Activated T-cell treated with anti-CD3 and anti-CD28 coated beads for 48 hours (primary cell): ENCODE measurements at regions not wholly inside any gene's neighbourhood (a gene's known extent, or its start where the extent isn't known, plus 50 kb on each side); places are given as distances from the start of the nearest gene placed in this dataset.
A peak's percentile ranks its signal among the peaks of the same experiment; 100 is the strongest.
"Not testable (repeated sequence)": the region's sequence is repeated elsewhere in the genome, so short reads cannot be mapped to it uniquely, and the experiment has no call there.

Source experiments
- DNase-seq: peaks from one replicate; pipeline ENCODE4 v3.0.0-alpha.2; 2020; ENCODE audit warnings: low read depth

DNA sequence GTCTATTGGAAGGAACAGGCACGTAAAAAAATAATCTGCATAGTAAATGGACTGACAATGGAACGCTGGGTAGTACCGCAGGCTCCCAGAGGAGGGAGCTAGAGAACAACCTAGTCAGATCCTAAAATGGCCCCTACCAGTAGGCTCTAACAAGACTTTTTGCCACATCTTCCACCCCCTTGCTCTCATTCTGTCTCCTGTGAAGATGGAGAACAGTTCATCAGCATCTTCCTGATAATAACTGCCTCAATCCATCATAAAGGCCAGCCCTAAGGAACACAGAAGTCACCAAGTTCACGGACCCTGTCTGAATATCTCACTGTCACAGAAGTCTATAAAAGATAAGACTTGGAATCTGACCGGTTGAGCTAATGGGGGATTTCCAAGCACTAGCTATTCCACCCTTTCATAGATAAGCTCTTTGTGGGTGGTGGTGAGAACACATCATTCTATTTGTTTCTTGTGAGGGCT is 133.4 kb downstream of the SLC1A3 start:
- DNase-seq, result peak; percentile 66

- DNase-seq, result no peak
These were observed 134.0 kb downstream of the SLC1A3 start for GRCh38 chr5:36740259-36740898.

GRCh38 chr5:36741128-36741527 is 134.7 kb downstream of the SLC1A3 start:
- no peak for DNase-seq

DNA sequence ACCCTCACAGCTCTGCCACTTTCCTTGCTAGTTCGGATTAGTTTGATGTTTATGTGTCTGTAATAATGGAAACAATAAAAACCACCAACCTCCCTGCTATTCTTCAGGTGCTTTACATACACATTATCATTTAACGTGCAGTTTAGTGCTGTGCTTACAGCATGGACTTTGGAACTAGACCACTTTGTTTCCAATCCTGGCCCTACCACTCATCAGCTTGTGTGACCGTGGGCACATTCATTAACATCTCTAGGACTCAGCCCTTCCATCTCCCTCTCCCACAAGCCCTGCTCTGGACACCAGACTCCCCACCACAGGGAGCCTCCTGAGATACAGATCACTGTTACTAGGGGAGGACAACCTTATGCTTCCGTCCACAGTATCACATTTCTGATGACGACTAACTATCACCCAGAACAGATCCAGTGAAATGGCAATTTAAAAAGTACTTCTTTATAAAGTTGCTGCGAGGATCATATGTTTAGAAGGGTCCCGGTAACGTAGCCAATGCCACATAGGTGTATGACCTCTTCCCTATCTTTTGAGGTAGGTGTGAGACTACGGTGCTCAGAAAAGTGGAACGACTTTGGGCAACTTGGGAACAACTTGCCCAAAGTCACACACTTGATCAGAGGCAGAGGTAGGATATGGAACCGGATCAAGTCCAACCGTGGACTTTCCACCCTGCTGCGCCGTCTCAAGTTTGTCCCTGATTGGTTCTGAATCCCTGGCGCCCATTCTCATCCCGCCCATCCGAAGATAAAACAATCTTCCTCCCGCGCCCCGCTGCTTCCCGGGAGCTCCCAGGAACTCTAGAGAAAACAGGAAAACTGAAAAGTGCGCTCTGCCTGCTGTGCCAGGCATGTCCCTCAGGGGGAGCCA is 132.4 kb upstream of the NIPBL start:
- DNase-seq, result no peak

DNA sequence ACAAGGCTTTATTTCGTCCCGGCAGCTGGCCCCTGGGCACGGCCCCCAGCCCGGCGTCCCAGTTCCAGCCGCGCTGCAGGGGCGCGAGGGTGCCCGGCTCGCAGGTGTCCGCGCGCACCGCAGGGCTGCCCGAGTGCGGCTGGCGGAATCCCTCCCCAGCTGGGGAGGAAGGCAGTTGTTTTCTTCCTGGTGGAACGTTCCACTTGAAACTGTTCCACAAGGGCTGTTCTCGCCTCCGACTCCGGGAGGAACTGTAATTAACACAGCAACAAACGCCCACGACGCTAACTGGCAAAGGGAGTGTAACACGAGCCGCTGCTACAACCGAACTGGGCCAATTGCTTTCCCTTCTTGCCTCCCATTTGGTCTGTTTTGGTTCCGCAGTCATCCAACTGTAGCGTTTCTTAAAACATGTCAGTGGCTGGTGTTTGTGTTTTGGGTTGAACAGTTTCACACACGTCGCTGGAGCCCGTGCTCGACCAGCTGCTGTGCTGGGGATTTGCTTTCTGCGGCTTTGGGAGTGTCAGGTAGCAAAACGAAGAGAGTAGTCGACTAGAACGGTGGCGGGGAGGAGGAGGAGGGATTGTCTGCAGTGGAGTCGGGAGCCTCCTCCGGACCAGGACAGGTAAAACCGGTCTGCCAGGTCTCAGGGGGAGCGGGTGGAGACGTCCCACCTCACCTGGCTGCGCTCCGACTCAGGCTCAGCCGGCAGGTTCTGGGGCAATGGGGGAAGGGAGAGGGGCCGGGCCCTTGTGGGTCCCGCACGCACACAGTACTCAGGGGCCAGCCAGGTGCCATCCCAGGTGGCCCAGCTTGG is 131.6 kb upstream of the NIPBL start:
- peak; percentile 18 for DNase-seq

DNA sequence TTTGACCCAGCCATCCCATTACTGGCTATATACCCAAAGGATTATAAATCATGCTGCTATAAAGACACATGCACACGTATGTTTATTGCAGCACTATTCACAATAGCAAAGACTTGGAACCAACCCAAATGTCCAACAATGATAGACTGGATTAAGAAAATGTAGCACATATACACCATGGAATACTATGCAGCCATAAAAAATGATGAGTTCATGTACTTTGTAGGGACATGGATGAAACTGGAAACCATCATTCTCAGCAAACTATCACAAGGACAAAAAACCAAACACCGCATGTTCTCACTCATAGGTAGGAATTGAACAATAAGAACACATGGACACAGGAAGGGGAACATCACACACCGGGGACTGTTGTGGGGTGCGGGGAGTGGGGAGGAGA is 128.8 kb upstream of the NIPBL start:
- not testable (repeated sequence) for DNase-seq

GRCh38 chr5:36751886-36752285 is 124.7 kb upstream of the NIPBL start:
- no peak for DNase-seq

- DNase-seq, result no peak
These were observed 121.2 kb upstream of the NIPBL start for GRCh38 chr5:36755342-36755741.

- no peak for DNase-seq
These were observed 120.6 kb upstream of the NIPBL start for GRCh38 chr5:36755920-36756488.

GRCh38 chr5:36756848-36757247 is 119.7 kb upstream of the NIPBL start:
- DNase-seq, result no peak

GRCh38 chr5:36759117-36759516 is 117.5 kb upstream of the NIPBL start:
- DNase-seq, result no peak

DNA sequence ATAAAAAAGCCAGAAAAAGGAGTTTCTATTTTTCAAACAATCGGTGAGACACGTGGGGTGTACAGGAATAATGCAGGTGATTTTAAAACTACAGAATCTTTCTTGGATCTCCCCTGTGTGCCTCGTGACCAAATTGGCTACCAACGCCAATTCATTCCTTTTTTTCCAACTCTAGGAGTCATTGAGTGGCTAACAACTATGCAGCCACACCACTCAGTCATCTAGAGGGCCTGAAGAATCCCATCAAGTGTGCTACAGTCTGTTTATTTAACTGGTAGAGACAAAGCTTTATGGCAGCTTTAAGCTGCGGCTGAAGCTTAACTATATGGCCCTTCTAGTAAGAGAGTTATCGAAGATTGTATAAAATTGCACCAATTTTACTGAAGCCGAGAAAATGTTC is 113.1 kb upstream of the NIPBL start:
- no peak for DNase-seq

DNA sequence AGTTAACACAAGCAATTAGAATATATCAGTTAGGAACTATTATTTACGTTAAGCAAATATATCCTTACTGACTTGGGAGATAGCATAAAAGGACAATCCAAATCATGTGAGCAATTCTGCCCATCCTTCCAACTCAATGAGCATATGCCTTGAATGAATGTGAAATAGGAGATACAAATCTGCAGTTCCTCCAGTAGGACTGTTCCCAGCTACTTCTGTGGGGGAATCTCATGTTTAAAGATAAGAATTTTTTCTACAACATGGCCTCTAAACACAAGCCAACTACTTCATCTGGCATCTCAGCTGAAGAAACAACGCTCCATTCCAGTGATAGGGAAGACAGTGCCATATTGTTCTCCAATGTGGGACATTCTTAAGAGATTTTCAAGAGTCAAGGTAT is 110.7 kb upstream of the NIPBL start:
- no peak for DNase-seq

DNA sequence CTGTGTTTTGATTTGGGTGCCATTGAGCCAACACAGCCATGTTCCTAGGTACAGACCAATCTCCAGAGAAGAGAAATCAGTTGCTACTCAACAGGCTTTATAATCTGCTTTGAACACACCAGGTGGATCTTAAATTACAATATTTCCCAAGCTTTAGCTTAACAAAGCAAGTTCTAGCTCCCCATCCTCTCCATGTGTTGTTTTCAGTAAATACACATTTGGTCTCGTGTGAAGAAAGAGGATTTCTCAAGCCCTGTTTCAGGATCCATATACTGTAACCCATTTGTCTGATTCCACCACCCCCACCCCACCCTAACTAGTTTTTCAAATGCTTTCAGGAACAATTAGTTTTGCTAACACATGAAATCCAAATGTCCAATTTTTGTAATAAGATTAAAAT is 109.6 kb upstream of the NIPBL start:
- no peak for DNase-seq

GRCh38 chr5:36768450-36768849 is 108.1 kb upstream of the NIPBL start:
- DNase-seq, result no peak

DNA sequence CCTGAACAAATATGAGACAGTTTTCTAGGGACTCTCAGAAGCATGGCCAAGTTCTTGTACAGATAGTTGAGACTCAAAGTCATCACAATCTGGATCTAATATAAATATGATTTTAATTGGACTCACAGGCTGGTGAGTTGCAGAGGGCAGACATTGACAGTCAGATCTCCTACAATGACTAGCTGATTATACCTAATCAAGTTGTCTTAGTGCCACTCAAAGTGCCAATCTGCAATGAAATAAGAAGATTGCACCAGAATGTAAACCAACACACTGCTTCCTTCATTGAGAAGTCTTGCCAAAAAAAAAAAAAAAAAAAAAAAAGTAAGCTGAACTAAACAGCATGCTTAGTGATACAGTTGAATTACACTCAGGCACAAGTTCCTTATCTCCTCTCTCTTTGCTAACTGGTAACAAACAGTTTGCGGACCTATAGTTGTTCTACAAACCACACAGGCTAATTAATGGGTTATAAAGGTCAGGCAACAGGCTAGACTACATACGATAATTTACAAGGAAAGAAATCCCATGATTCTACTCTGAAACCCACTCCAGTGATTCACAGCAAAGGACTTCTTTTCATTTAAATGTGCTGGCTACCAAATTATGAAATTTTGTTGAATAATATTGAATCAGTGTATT is 107.3 kb upstream of the NIPBL start:
- DNase-seq, result no peak

GRCh38 chr5:36770125-36770524 is 106.4 kb upstream of the NIPBL start:
- DNase-seq, result no peak

DNA sequence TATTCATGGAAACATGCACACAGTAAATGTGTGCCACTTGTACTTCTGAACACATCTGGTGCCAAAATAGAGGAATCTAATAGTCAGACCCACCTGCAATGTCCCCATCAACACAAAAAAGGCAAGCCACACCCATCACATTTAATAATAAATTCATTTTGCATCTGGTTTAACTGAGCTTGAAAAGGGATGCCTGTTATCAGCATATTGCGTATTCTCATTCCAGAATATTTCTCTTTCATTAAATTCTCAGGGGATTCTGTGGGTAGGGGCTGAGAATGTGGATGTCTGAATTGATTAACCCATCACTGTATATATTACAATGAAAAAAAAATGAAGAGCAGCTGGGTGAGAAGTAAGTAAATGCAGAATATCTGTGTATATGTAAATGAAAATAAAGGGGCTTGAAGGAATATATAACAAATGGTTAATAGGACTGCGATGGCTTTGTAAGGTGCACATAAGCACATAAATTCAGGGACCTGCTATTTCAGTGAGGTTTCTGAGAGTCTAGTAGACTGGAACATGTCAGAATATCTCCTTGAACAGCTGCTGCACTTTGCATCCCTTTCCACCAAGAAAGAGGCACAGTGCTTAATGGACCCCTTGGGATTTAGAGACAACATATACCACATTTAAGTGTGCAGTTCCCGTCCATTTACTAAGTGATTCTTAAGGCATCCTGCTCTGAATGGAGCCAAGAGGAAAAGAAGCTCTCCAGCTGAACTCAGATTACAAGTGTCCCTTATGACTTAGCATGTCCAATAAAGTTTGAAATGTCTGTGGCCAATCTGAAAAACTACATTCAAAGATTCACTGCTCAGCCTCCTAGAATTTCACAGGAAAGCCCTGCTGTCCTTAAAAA is 104.1 kb upstream of the NIPBL start:
- DNase-seq, result no peak

DNA sequence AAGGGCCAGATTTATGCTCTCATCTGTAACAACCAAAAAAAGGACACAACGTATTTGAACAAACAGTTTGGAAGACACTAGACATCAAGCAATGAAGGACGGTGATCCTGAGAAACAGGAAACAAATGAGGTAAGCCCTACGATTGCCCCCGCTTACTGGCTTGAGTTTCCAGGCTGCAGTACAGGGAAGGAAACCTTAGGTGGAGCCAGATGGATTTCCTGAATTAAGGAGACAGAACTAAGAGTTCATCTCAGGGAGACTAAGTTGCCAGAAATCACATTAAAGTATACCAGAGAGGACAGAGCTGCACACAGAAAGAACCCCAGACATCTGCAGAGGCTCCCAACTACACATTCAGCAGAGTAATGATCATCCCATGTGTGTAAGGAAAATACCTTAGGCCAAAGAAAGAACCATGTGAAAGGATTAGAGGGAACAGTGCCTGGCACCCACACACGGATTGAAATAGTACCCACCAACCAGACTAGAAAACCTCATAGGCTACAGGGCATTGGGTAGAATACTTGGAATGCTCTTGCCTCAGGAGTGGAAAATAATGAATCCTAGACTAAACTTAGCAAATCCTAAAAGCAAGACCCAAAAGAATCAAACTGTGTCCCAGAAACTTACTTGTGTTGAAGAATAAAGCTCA is 99.3 kb upstream of the NIPBL start:
- DNase-seq, result no peak

DNA sequence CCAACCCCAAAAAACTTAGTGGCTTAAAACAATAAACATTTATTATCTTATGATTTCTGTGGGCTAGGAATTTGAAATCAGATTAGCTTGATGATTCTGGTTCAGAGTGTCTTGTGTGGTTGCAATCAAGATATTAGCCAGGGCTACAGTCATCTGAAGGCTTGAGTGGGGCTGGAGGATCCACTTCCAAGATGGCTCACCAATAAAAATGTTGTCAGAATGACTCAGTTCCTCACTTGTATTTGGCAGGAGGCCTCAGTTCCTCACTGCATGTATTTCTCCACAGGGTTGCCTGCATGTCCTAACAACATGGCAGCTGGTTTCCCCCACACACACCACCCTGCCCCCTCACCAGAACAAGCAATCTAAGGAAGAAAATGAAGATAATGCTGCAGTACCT is 98.2 kb upstream of the NIPBL start:
- no peak for DNase-seq
